ENCODE measurements at regions not wholly inside any gene's neighbourhood (a gene's known extent, or its start where the extent isn't known, plus 50 kb on each side); places are given as distances from the start of the nearest gene placed in this dataset.
A peak's percentile ranks its signal among the peaks of the same experiment; 100 is the strongest.
"Not testable (repeated sequence)": the region's sequence is repeated elsewhere in the genome, so short reads cannot be mapped to it uniquely, and the experiment has no call there.

DNA sequence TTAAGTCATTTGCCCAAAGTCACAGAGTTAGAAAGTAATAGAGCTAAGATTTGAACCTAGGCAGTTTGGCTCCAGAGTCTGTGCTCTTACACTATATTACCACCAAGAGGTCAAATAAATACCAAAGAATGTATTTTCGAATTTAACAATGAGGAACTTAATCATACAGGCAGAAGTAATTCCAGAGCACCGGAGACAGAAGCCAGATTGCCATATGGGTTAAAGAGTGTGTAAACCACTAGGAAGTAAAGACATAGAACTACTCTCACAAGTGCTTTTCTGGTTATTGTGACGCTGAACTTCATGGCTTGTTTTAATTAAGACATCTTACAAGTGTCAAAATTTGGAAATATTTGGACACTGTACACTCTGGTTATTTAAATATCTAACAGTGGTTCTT is 114.5 kb upstream of the NBPF19 start:
- not testable (repeated sequence) for DNase-seq (ENCODE audit: low spot score)

DNA sequence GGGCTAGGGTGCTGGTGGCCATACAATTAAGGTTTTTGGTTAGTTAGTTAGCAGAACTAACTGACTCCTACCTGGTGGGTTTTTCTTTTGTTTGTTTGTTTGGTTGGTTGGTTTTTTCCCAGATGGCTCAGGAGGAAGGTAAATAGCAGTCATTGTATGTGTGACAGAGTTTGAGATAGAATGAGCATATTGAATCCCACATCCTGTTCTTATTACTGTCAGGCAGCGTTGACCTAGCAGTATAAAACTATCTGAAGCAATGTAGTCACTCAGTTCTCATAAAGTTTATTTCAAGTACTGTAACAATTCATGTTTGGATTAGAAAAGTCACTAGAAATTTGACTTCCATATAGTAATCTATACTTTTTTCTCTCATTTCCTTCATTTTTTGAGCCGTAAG is 113.5 kb upstream of the NBPF19 start:
- not testable (repeated sequence) for DNase-seq (ENCODE audit: low spot score)

DNA sequence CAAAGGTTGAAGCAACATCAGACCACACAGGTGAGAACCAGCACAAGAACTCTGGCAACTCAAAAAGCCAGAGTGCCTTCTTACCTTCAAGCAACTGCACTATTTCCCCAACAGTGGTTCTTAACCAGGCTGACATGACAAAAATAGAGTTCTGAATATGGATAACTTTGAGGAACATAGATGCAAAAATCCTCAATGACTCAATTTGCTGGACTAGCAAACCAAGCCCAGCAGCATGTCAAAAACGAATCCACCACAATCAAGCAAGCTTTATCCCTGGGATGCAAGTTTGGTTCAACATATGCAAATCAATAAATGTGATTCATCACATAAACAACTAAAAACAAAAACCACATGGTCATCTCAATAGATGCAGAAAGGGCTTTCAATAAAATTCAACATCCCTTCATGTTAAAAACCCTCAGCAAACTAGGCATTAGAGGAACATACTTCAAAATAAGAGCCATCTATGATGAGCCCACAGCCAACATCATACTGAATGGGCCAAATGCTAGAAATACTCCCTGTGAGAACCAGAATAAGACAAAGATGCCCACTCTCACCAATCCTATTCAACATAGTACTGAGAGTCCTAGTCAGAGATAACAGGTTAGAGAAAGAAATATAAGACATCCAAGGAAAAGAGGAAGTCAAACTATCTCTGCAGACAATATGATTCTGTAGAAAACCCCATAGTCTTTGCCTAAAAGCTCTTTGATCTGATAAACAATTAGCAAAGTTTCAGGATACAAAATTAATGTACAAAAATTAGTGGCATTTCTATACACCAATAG is 110.5 kb upstream of the NBPF19 start:
- not testable (repeated sequence) for DNase-seq (ENCODE audit: low spot score)

- DNase-seq (ENCODE audit: low spot score), result not testable (repeated sequence)
Measured at GRCh38 chr1:149366402-149366801, 108.4 kb upstream of the NBPF19 start.

GRCh38 chr1:149367472-149368044 is 107.3 kb upstream of the NBPF19 start:
- DNase-seq (ENCODE audit: low spot score), result not testable (repeated sequence)

DNA sequence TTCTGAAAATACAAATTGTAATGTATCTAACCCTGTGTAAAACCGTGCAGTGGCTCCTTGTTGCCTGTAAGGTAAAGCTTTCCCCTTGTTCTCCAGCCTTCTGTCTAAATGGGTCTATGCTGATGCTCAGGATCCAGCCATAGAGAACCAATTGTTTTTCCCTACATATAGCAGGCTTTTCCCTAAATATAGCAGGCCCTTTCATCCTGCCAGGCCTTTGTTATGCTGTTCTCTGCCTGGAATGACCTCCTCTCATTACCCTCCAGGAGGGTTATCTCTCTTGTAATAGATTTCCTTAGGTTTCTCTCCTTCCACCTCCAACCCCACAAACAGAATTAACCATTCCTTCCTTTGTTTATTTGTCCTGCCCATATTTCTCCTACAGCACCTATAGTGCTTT is 106.5 kb upstream of the NBPF19 start:
- DNase-seq (ENCODE audit: low spot score), result not testable (repeated sequence)

- DNase-seq (ENCODE audit: low spot score), result not testable (repeated sequence)
Measured at GRCh38 chr1:149369081-149369480, 105.8 kb upstream of the NBPF19 start.

GRCh38 chr1:149371955-149372354 is 102.9 kb upstream of the NBPF19 start:
- not testable (repeated sequence) for DNase-seq (ENCODE audit: low spot score)

DNA sequence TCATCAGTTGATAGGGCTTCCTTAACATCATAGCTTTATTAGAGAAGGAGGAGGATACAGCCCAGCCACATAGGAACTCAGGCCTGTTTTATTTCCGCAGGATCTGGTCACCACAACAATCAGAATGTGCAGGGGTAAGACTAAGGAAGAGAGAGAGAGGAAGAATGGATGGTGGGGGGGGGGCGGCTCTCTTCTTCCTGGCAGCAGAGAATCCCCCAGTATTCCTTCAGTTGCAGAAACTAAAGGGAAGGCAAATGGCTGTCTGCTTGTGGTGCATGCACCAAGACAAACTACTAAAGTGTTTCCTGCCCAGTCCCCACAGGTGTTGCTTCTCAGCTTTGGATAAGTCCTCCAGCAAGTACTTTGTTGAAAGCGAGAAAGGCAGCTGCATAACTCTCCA is 96.4 kb upstream of the NBPF19 start:
- DNase-seq (ENCODE audit: low spot score), result not testable (repeated sequence)

GRCh38 chr1:149390173-149390926 is 84.5 kb upstream of the NBPF19 start:
- peak; percentile 32 for DNase-seq (ENCODE audit: low spot score)

DNA sequence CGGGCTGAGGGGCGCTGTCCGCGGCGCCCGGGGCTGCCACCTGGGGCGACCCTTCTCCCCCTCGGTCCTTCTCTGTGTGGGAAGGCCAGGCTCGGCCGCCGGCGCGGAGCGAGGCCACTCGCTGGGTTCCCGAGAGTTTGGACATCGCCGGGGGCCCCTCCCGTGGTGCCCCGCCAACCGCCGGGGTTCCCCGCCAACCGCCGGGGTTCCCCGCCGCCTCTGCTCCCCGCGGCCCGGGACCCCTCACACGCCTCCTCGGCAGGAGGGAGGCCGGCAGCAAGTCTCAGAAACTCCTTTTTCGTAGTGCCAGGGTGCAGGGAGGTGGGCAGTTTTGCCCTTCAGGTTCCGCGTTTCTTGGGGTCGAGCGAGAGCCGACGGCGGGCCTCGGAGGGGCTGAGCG is 83.9 kb upstream of the NBPF19 start:
- DNase-seq (ENCODE audit: low spot score), result not testable (repeated sequence)

DNA sequence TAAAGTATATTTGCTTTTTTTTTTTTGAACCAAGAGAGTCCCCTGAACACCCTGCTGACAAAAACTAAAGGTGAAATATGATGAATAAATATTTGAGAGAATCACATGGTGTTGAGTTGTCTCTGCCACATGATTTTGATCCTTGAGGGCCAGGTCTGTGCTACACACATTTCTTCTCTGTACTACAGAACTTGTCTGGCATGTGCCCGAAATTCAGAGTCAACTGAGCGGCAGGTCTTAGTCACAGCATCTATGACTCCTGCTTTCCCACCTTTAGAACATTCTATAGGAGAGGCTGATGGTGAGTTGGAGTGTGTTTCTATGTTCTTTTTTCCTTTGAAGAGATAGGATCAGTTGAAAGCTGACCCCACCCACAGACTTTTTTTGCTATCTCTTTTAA is 79.0 kb upstream of the NBPF19 start:
- DNase-seq (ENCODE audit: low spot score), result not testable (repeated sequence)

GRCh38 chr1:149398527-149398926 is 76.3 kb upstream of the NBPF19 start:
- DNase-seq (ENCODE audit: low spot score), result not testable (repeated sequence)

DNA sequence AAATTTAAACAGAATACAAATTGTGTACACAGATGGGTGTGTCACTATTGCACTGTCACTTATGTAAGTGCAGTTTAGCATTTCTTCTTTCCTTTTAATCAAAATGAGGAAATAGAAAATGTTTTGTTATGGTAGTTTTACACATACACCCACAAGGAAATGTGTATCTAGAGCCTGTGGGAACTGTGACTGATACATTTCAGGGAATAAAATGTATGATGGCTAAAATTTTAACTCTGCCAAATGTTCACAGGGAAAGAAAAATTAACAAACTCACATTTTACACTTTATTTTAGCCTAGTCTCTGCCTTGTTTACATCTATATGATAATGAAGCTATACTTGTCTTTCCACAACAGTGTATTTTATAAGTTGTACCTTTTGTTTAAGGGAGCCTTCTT is 66.4 kb upstream of the NBPF19 start:
- not testable (repeated sequence) for DNase-seq (ENCODE audit: low spot score)

DNA sequence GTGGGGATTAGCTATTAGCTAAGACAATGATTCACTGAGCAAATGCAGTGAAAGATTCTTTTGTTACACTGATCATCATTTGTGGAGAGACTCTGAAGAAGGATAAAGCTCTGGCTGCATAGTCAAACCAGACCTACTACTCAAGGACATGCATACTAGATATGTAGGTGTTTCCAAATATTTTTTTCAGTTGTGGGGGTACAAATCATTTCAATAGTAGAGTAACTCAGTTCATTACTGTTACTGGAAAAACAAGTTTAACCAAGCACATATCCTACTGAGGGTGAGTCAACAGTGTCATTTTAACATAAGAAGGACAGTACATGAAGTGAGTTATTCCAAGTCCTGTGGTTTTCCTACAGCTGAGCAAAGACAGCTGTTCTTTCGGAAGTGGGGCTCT is 59.5 kb upstream of the NBPF19 start:
- DNase-seq (ENCODE audit: low spot score), result not testable (repeated sequence)

- not testable (repeated sequence) for DNase-seq (ENCODE audit: low spot score)
Measured at GRCh38 chr1:149418782-149419181, 56.1 kb upstream of the NBPF19 start.

- DNase-seq (ENCODE audit: low spot score), result not testable (repeated sequence)
Measured at GRCh38 chr1:149423122-149423521, 51.7 kb upstream of the NBPF19 start.

Data from LoVo (cell line).